ENCODE measurements at regions not wholly inside any gene's neighbourhood (a gene's known extent, or its start where the extent isn't known, plus 50 kb on each side); places are given as distances from the start of the nearest gene placed in this dataset.

DNA sequence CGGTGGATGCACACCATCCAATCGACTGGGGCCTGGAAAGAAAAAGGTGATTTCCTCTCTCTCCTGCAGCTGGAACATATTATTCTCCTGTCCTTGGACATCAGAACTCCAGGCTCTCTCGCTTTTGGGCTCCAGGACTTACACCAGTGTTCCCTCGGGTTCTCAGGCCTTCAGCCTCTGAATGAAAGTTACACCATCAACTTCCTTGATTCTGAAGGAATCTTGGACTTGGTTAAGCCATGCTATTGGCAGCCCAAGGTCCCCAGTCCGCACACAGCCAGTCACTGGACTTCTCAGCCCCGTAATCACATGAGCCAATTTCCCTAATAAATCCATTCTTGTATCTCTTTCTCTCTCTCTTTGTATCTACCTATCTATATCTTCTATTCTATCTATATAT, 418.9 kb downstream of the IRS1 start:
- TF ChIP-seq CTCF (conservative IDR thresholded peaks at IDR 0.05) (no peak), ZFX (IDR thresholded peaks at IDR 0.05) (no peak)
